Uterus (tissue), 2 donors: ENCODE measurements at regions not wholly inside any gene's neighbourhood (a gene's known extent, or its start where the extent isn't known, plus 50 kb on each side); places are given as distances from the start of the nearest gene placed in this dataset.

Source experiments
- POLR2A ChIP-seq, 2 donors: fragments of 450-650 bp; IDR thresholded peaks; one replicate each; pipeline ENCODE4 v1.6.1; 2016; ENCODE audit warnings: antibody characterized with exemption in 2 of 2, mild to moderate bottlenecking in 1 of 2, moderate library complexity in 1 of 2
- TF ChIP-seq, protein P1 (sequence below), 4 experiments: fragments of 200-600 bp in 2 of 4; fragments of 450-650 bp in 2 of 4; sonication (generic) in 2 of 4; IDR thresholded peaks; one replicate each; pipeline ENCODE4 v1.5.1; 2016 to 2019; ENCODE audit warnings: antibody characterized with exemption in 4 of 4, mild to moderate bottlenecking in 2 of 4, moderate library complexity in 1 of 4

DNA sequence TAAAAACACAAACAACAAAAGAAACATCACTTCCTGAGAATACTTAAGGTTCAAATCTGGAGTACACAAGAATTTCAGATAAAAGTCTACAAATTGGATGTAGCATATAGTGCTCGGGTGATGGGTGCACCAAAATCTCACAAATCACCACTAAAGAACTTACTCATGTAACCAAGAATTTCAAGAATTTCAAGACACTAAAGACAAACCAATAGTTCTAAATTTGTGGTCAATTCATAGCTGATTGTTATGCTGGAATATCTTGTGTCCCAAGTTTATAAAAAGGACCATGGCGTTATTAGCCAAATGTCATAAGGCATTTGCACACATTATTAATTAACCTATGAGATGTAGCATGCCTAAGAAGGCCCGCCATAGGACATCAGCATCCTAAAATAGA lies 1204.1 kb upstream of the AUTS2 start:
- TF ChIP-seq, protein P1, sequence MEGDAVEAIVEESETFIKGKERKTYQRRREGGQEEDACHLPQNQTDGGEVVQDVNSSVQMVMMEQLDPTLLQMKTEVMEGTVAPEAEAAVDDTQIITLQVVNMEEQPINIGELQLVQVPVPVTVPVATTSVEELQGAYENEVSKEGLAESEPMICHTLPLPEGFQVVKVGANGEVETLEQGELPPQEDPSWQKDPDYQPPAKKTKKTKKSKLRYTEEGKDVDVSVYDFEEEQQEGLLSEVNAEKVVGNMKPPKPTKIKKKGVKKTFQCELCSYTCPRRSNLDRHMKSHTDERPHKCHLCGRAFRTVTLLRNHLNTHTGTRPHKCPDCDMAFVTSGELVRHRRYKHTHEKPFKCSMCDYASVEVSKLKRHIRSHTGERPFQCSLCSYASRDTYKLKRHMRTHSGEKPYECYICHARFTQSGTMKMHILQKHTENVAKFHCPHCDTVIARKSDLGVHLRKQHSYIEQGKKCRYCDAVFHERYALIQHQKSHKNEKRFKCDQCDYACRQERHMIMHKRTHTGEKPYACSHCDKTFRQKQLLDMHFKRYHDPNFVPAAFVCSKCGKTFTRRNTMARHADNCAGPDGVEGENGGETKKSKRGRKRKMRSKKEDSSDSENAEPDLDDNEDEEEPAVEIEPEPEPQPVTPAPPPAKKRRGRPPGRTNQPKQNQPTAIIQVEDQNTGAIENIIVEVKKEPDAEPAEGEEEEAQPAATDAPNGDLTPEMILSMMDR (IDR thresholded peaks at IDR 0.05), result no peak
- no peak for TF ChIP-seq POLR2A (IDR thresholded peaks at IDR 0.05)
